Activated CD8-positive, alpha-beta memory T cell treated with anti-CD3 and anti-CD28 coated beads, Interleukin-2, amount 50 U/mL, for 24 hours (primary cell): ENCODE measurements at regions not wholly inside any gene's neighbourhood (a gene's known extent, or its start where the extent isn't known, plus 50 kb on each side); places are given as distances from the start of the nearest gene placed in this dataset.
"Not testable (repeated sequence)": the region's sequence is repeated elsewhere in the genome, so short reads cannot be mapped to it uniquely, and the experiment has no call there.

ENCODE experiments used
- DNase-seq: peaks from one replicate; pipeline ENCODE4 v3.0.0-alpha.2; 2020; ENCODE audit errors: extremely low read depth

- DNase-seq, result no peak
Observed at GRCh38 chr18:67135981-67136380, 380.5 kb downstream of the DSEL start.

GRCh38 chr18:67134911-67135310 lies 381.6 kb downstream of the DSEL start:
- no peak for DNase-seq

DNA sequence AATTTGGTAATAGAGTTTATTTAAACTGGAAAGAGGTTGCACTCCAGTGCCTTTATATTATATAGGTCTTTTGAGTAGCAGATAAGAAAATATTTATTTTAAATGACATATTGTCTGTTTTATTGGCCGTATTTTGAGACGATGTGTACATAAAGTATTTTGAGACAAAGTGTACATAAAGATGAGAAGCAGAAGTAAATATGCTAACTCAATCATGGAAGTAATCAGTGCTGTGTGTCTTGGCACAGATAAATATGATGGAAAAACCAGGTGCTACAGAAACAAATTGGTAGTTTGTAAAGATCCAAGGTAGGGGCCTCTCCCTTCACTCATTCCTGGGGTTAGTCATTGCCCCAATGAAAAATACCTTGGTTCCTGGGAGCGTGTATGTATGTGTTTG lies 382.9 kb downstream of the DSEL start:
- no peak for DNase-seq

DNA sequence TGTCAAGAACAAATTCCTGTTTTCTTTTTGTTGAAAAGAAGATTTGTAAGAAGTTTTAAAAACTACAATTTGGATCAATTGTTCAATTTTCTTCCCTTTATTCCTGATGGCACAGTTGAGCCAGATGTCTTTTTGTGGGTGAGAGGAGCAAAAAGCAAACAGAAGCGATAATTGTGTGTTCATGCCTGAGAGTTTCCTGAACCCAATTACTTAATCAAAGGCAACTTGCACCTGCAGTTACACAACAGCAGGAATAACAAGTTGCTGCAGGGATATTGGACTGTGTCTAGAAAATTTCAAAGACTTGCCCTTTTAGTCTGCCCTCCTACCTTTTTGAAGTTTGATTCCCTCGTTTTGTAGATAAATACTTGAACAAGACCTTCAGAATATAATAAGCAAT lies 383.6 kb downstream of the DSEL start:
- DNase-seq, result no peak

DNA sequence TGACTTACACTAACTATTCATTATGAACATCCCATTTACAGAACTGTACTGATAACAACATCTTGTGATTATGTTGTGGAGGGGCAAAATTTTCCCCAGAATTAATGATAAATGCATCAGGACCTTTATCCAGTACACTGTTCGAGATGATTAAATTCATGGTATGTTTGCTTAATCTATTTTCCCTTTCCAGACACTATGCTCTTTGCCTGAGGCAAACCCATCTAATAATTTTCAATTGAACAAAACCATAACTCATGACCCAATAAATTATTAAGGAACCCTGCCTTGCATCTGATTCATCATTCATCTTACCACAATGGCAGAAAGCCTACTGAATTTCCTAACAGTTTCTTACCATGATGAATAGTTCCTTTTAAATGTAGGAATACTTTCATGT lies 385.0 kb downstream of the DSEL start:
- no peak for DNase-seq

- not testable (repeated sequence) for DNase-seq
Observed at GRCh38 chr18:67126751-67127150, 389.8 kb downstream of the DSEL start.

- no peak for DNase-seq
Observed at GRCh38 chr18:67123901-67124300, 392.6 kb downstream of the DSEL start.

DNA sequence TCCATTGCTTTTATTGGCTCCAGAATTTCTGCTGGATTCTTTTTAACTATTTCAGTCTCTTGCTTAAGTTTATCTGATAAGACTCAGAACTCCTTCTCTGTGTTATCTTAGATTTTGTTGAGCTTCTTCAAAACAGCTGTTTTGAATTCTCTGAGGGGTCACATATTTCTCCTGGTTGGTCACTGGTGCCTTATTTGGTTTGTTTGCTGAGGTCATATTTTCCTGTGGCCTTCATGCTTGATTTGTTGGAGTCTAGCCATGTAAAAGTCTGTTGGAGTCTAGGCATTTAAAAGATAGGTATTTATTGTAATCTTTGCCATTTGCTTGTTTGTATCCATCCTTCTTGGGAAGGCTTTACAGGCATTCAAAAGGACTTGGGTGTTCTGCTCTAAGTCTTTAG lies 398.7 kb downstream of the DSEL start:
- DNase-seq, result no peak

DNA sequence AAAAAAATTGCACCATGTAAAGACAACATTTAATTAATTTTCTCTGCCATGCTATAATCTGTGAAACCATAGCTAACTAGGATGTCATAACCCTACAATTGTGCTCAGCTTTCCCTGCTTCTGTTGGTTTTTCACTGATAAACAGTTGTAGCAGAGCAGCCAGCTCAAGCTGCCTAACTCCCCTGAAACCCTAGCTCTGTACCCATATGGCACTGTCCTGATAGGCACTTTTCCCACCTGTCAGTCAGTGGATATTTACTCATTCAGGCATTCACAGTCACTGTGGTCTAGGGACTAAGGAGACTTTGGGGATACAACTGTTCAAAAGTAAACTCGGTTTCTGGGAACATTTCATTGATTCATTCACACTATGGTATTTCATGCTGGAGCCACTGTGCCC lies 407.0 kb downstream of the DSEL start:
- DNase-seq, result no peak

DNA sequence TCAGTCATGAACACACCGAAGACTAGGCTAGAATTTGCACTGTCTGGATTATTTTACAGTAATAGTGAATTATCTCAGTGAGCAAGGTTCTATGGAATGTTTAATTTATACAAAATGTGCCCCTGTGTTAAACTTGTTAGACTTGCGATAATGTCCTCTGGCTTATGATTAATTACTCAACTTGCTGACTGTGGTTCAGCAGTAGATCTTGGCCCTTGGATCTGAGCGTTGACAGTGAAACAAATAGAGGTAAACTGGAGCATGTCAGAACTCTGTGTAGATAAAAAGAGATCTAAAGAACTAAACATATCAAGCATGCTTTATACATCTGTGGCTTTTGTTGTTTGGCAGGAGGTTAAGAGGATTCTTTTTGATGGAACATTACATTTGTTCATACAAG lies 407.6 kb downstream of the DSEL start:
- DNase-seq, result no peak

- DNase-seq, result no peak
Observed at GRCh38 chr18:67104700-67105284, 411.7 kb downstream of the DSEL start.

DNA sequence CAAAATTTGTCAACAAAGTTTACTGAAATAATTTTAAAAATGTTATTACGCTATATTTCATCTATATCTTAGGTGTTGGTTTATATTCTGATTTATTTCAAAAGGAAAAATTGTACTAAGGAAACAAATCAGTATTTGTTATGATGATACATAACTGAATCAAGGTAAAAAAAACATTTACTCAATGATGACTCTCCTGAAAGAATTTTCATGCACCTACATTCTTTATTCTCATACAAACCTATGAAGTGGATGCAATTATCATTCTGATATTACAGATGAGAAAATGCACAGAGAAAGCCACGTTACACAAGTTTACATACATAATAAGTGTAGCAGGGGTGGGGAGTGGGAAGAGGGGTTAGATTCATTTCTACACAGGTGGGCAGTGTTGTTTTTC lies 422.4 kb downstream of the DSEL start:
- DNase-seq, result no peak

GRCh38 chr18:67092141-67092540 lies 424.4 kb downstream of the DSEL start:
- DNase-seq, result no peak

DNA sequence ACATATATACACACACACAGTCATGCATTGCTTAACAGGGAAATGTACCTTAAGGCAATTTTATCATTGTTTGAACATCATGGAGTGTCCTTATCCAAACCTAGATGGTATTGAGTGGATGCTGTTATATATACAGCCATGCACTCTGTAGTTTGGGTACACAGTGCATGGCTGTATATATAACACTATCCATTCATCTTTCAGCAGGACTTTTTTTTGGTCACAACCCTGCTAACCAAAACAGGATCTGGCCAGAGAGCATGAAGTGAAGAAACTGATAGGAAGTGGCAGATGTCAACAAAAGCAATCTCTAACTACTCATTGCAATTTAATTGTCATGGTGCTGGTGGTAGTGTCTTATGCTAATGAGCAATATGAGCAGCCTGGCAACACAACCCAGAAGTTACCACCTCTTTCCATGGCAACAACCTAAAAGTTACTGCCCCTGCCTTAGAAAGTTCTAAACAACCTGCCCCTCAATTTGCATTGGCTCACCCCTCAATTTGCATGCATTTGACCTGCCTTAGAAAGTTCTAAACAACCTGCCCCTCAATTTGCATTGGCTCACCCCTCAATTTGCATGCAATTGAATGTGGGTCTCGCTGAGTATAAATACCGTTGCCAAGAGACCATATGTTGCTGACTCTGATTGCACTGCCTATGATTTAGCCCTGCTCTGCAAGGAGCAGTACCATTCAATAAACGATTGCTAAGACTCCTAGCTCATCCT lies 434.9 kb downstream of the DSEL start:
- DNase-seq, result no peak

DNA sequence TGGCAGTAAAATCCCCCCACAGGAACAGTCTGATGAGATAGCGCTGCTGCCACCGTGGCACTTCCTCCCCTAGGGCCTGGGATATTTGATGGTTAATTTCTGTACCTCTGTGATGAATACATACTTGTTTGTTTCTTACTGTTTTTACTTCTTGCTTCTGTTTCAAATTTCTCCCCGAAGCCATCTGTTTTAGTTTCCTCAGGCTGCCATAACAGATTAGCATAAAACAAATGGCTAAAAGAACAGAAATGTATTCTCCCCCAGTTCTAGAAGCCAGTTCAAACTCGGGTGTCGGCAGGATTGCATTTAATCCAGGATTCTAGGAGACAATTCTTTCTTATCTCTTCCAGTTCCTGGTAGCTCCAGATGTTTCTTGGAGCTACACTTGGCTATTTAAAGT lies 435.9 kb downstream of the DSEL start:
- DNase-seq, result no peak

DNA sequence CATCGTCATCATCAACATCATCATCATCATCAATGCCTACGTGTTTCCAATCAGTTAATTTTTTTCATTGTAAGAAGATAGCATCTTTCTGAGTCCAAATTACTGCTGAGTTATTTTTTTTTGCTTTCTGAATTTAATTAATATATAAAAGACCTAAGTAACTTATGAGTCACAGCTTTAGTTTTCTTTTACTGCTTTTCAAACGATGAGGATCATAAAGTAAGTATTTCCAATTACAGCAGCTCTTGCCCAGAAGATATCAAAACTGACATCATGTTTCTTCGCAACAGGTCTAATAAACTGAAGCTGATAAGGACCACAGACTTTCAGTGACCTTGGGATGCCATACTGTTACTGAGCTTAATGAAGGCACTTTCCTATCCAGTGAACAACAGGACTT lies 442.2 kb downstream of the DSEL start:
- DNase-seq, result no peak

DNA sequence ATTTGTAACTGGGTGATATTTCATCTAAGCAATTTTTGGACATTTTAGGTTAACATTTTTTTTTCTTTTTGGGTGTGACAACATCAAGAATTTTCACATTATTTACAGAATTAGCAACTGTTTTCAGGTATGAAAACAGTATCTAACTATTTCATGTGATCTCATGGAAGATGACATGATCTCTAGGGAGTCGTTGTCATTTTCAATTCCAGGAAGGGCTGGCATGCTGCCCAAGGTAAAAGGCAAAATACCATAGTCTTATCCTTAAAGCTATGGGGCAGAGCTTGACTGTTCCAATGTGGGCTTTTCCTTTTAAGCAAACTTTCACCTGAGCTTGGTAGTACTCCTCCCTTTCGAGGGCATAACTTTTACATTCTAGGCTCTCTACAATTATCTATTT lies 443.7 kb downstream of the DSEL start:
- no peak for DNase-seq

- DNase-seq, result no peak
Observed at GRCh38 chr18:67068608-67069007, 447.9 kb downstream of the DSEL start.

GRCh38 chr18:67047334-67047733 lies 443.4 kb upstream of the CDH19 start:
- DNase-seq, result no peak

DNA sequence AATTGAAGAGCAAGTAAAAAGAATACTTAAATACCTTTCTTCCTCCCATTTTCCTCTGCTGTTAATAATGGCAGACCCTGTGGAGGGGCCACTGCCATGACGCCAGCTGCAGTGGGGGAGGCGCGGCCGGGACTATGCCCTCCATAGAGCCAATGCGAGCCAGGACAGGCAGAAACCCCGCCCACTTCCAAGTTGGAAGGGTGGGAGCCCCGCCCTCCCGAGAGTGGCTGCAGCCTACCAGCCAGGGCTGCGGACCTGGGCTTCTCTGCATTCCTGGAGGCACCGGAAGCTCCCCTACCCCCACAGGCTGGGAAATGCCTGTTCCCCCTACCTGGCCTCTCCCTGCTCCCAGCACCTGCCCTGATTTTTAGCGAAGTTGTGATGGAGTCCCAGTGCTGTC lies 439.4 kb upstream of the CDH19 start:
- no peak for DNase-seq

- no peak for DNase-seq
Observed at GRCh38 chr18:67041334-67041733, 437.4 kb upstream of the CDH19 start.

DNA sequence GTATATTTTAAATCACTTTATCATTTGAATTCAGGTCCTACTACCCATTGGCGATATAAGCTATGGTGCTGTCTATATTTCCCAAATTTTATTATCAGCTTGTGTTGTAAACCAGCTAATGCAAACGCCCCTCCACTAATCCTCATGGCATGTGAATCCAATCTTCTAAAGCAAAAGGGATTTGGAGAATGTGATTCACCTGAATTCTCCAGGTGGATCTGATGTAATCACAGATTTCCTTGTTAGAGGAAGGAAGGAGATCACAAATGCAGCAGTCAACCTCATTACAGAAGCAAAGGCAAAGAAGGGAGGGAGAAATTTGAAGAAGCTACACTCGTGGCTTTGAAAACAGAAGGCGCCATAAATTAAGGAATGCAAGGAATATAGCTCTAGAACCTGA lies 431.1 kb upstream of the CDH19 start:
- no peak for DNase-seq

DNA sequence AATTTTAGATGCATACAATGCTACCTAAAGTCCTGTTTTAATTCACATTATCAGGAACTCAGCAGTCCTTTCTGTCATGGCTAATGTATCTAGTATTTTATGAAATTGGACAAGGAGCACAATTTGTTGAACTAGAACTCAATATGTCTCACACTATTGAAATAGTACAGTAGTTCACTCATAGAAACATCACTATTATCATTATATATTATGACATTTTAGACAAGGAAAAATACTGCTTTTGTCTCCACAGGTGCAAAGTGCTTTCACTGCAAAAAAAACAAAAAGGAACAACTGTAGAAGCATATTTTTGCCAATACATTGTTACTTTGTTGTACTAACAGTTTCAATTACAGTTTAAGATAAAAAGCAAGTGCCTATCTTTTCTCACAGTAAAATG lies 419.2 kb upstream of the CDH19 start:
- DNase-seq, result no peak

GRCh38 chr18:67010919-67011318 lies 407.0 kb upstream of the CDH19 start:
- DNase-seq, result no peak
